GM12864 (cell line): ENCODE measurements at regions not wholly inside any gene's neighbourhood (a gene's known extent, or its start where the extent isn't known, plus 50 kb on each side); places are given as distances from the start of the nearest gene placed in this dataset.
"Not testable (repeated sequence)": the region's sequence is repeated elsewhere in the genome, so short reads cannot be mapped to it uniquely, and the experiment has no call there.

ENCODE experiments used
- DNase-seq: peaks from one replicate; pipeline ENCODE4 v3.0.0-alpha.2; 2011; ENCODE audit warnings: low read depth
- H3K4me3 ChIP-seq: 2 replicates; pipeline ENCODE4 v1.5.1; 2011; ENCODE audit warnings: mild to moderate bottlenecking, low read depth, low read length, control low read depth
- TF ChIP-seq, protein P1 (sequence below): IDR thresholded peaks from 2 replicates; pipeline ENCODE4 v1.5.1; 2011; ENCODE audit warnings: low read depth, mild to moderate bottlenecking, moderate library complexity, low read length, control low read depth, inconsistent platforms; ENCODE audit errors: missing control alignments

DNA sequence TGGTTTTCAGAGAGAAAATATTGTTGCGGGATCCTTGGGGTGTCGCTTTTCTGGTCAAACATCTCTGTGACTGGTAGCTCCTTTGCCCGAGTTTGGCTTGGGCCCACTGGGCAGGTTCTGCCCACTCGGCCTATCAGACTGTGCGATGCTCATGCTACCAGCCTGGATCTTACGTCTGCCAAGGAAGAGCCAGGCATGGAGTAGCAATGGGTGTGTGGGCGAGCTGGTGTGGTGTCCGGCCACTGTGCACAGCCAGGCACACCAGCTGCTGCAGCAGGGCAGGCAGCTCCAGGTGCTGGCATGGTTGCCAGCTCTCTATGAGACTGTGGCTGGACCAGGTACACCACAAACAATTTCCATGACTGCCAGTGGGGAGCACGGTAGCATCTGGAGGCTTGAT is 1351.8 kb upstream of the PCDH20 start:
- H3K4me3 ChIP-seq: no peak overlapping the region
- no peak for DNase-seq
- TF ChIP-seq, protein P1, sequence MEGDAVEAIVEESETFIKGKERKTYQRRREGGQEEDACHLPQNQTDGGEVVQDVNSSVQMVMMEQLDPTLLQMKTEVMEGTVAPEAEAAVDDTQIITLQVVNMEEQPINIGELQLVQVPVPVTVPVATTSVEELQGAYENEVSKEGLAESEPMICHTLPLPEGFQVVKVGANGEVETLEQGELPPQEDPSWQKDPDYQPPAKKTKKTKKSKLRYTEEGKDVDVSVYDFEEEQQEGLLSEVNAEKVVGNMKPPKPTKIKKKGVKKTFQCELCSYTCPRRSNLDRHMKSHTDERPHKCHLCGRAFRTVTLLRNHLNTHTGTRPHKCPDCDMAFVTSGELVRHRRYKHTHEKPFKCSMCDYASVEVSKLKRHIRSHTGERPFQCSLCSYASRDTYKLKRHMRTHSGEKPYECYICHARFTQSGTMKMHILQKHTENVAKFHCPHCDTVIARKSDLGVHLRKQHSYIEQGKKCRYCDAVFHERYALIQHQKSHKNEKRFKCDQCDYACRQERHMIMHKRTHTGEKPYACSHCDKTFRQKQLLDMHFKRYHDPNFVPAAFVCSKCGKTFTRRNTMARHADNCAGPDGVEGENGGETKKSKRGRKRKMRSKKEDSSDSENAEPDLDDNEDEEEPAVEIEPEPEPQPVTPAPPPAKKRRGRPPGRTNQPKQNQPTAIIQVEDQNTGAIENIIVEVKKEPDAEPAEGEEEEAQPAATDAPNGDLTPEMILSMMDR: no peak

DNA sequence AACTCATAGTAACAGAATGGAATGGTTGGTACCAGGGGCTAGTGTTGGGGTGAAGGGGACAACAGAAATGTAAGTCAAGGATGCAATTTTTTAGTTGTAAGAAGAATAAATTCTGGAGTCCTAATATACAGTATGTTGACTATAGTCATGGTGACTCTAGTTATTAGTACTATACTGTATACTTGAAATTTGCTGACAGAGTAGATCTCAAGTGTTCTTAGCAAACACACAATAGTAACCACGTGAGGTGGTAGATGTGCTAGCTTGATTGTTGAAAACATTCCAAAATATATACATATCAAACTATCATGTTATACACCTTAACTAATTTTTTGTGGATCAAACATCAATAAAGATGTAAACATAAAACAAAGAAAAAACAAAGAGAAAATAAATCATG is 1345.1 kb upstream of the PCDH20 start:
- DNase-seq: no peak
- no peak overlapping the region for H3K4me3 ChIP-seq
- TF ChIP-seq, protein P1: no peak

DNA sequence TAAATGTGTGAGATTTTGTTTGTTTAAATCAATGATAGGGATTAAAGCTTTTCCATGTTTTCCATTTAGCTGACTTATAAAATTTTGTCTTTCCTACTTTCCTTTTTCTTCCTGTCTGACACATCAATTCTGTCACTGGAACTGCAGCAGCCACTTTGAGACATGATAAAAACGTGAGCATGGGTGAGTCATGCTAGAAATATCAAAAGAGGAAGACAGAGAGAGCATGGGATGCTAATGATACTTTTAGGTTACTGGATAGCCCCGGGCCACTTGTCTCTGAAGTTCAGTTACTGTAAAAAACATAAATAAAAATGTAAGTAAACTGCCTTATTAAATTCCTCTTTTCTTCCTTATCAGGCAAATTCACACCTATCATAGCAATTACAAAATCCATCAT is 1332.0 kb upstream of the PCDH20 start:
- DNase-seq: no peak
- TF ChIP-seq, protein P1: no peak
- H3K4me3 ChIP-seq: no peak overlapping the region

GRCh38 chr13:62747152-62747551 is 1331.5 kb upstream of the PCDH20 start:
- H3K4me3 ChIP-seq: no peak overlapping the region
- DNase-seq: no peak
- TF ChIP-seq, protein P1: no peak

GRCh38 chr13:62729746-62730145 is 1314.1 kb upstream of the PCDH20 start:
- not testable (repeated sequence) for DNase-seq

DNA sequence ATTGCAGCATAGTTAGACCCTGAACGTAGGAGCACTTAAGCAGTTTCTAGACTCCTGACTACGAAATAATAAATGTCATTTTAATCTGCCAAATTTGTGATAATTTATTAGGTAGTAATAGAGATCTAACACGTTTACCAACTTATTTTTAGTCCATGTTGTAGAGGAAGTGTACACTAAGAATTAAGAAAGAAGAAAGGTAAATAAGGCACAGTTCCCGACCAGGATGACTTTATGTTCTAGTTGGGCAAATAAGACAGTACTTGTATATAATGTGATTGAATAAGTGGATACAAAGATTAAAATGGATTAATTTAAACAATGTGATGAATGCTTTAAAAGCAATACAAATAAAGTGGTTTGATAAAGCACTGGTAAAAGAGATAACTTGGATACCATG is 1306.2 kb upstream of the PCDH20 start:
- H3K4me3 ChIP-seq: no peak overlapping the region
- TF ChIP-seq, protein P1: no peak
- DNase-seq: no peak

More at GRCh38 chr13:62729746-62730145, 1314.1 kb upstream of the PCDH20 start:
- H3K4me3 ChIP-seq: not testable (repeated sequence)

DNA sequence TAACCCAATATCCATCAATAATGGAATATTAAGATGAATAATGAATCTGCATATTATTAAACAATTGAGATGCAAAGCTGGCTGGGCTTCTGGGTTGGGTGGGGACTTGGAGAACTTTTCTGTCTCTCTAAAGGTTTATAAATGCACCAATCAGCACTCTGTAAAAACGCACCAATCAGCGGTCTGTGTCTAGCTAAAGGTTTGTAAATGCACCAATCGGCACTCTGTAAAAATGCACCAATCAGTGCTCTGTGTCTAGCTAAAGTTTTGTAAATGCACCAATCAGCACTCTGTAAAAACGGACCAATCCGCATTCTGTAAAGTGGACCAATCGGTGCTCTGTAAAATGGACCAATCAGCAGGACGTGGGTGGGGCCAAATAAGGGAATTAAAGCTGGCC is 1296.3 kb upstream of the PCDH20 start:
- DNase-seq, H3K4me3 ChIP-seq: not testable (repeated sequence)

DNA sequence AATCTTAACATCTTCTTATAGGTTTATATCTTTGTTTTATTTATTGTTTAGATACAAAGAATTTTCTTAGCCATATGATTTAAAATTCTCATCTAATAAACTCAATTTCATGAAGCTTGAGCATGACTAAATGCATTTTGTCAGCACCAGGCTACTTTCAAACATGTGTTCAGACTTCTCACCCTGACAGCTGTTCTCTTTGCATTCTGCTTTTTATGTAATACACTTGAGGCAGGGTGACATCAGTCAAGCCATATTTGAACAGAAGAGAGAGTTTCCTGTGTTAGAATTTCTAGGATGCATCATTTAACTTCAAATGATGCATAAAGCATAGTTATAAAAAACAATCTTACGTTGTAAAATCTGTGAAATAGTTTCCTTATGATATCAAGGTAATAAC is 1295.1 kb upstream of the PCDH20 start:
- TF ChIP-seq, protein P1: no peak
- no peak overlapping the region for H3K4me3 ChIP-seq
- no peak for DNase-seq
